HG02943 (cell line): ENCODE measurements at regions not wholly inside any gene's neighbourhood (a gene's known extent, or its start where the extent isn't known, plus 50 kb on each side); places are given as distances from the start of the nearest gene placed in this dataset.
"Not testable (repeated sequence)": the region's sequence is repeated elsewhere in the genome, so short reads cannot be mapped to it uniquely, and the experiment has no call there.

ENCODE experiments used
- ATAC-seq: cut with Tn5 transposase; IDR thresholded peaks from one replicate; pipeline ENCODE4 v1.9.1; 2021; ENCODE audit warnings: mild to moderate bottlenecking, low read depth, moderate library complexity; ENCODE audit not compliant: unreplicated experiment

GRCh38 chr4:151459375-151459774 is 50.4 kb downstream of the FHIP1A start:
- no peak for ATAC-seq

DNA sequence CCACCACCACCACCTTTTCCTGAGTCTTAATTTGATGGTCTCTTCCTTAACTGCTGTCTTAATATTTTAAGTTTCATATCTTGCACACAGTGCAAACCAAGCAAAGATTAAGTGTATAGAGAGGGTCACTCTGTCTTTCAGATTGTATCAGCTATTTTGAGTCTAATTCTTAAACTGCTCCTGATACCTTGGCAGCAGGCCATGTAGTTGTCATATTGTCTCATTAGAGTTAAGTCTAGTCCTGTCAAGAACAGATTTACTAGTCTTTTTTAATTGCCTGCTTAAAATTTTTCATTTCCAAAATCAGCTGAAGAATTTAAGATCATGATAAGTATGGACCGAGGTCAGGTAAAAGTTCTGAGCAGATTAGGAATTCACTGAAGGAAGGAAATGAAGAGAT is 51.5 kb downstream of the FHIP1A start:
- ATAC-seq = no peak

DNA sequence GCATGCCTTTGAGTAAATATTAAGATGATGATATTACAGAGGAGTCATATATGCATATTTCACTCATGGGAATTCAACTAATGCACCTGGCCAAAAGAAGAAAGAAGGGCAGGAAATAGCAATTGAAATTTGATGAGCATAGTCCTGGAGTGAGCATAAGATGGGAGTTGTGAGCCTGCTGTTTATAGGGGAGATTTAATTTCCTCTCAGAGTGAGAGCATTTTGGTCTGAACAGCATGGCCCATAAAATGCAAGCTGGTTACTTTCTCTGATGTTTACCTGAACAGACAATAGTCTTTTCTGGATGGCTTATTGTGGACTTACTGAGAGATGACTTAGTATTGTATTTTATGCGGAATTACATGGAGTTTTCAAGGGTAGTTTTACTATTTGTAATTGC is 53.6 kb downstream of the FHIP1A start:
- ATAC-seq = no peak

DNA sequence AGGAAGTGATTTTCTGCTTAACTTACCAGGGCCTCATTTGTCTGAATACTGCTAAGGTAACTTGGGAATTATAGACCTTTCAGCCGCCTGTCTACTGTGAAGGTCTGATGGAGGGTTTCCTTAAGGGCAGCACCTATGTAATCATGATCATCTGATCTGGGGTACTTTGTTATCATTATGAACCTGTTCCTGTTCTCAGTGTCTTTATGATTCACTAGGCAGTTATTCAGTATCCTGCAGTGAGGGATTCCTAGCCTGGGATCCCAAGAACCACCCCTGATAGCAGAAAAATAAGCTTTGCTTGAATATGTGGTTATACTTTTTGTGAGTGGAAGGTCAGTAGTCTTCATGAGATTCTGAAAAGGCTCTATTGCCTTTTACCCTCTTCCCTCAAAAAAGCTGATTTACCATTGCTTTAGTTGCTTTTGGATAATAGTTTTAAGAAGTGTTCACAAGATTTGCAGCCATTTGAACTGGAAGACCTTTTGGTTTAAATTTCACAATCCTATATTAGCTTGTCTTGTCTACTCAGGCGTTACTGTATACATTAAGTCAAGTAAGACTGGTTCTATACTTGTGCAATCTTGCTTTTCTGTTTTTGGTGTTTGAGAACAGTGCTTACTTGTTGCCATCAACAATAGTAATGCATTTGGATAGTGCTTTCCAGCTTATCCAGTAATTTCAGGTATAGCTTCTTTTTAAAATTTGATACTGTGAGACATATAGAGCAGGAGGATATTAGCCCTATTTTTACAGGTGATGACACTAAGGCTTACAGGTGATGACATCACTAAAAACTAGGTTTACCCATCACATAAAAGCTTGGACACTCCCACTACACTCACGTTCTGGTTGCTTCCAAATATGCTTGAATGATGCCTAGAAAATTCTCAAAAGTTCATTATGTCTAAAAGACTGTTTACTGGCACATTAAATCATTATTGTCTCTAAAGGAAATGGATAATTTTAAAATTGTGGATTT is 60.0 kb downstream of the FHIP1A start:
- ATAC-seq = no peak

GRCh38 chr4:151469970-151470369 is 61.0 kb downstream of the FHIP1A start:
- ATAC-seq = no peak

GRCh38 chr4:151471728-151472127 is 62.8 kb downstream of the FHIP1A start:
- no peak for ATAC-seq

GRCh38 chr4:151472297-151472696 is 63.3 kb downstream of the FHIP1A start:
- no peak for ATAC-seq

DNA sequence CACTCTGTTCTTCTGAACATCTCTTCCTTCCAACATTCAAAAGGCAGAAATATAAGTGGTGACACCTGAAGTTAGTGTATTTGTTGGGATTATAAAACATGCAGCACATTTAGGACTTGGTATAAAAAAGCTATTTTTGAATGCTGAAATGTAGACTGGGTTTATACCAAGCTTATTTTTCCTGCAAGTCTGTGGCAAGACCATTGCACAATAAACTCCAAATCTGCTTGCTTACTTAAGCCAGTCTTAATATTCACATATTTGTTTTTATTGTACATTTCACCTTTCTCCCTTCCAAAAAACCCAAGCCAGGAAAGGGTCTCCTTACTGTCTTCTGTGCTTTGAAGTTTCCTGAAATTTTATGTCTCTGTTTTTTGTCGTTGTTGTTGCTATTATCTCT is 63.7 kb downstream of the FHIP1A start:
- ATAC-seq = no peak

- no peak for ATAC-seq
These were observed 64.6 kb downstream of the FHIP1A start for GRCh38 chr4:151473521-151474097.

- no peak for ATAC-seq
These were observed 66.2 kb downstream of the FHIP1A start for GRCh38 chr4:151475035-151475714.

DNA sequence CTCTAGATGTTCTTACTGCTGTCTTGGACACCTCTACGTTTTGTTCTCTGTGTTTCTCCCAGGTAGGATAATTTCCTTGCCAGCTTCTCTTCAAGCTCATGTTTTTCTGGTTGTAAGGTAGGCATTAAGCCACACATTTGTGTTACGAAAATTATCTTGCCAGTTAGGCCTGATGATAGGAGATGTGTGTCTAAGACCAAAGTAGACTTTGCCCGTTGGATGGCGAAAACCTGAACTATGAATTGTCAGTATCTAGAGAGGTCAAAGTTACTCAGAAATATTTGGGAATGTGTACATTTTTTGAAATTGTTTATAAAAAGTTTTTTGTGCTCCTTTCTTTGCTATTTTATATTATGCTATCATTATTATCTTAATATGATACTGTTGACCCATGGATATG is 72.8 kb downstream of the FHIP1A start:
- no peak for ATAC-seq

GRCh38 chr4:151484396-151485102 is 75.6 kb downstream of the FHIP1A start:
- no peak for ATAC-seq

DNA sequence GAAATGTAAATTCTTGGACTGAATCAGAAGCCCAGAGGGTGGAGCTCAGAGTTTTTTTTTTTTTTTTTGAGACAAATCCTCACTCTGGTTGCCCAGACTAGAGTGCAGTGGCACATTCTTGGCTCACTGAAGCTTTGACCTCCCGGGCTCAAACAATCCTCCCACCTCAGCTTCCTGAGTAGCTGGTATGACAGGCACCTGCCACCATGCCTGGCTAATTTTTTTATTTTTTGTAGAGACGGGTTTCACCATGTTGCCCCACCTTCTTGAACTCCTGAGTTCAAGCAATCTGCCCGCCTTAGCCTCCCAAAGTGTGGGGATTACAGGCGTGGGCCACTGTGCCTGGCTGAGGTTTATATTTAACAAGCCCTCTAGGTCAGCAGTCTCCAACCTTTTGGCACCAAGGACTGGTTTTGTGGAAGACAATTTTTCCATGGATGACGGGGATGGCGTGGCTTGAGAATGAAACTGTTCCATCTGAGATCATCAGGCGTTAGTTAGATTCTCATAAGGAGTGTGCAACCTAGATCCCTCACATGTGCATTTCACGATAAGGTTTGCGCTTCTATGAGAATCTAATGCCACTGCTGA is 76.7 kb downstream of the FHIP1A start:
- no peak for ATAC-seq

GRCh38 chr4:151486168-151486567 is 77.2 kb downstream of the FHIP1A start:
- ATAC-seq = no peak

GRCh38 chr4:151488968-151489367 is 80.0 kb downstream of the FHIP1A start:
- ATAC-seq = no peak

DNA sequence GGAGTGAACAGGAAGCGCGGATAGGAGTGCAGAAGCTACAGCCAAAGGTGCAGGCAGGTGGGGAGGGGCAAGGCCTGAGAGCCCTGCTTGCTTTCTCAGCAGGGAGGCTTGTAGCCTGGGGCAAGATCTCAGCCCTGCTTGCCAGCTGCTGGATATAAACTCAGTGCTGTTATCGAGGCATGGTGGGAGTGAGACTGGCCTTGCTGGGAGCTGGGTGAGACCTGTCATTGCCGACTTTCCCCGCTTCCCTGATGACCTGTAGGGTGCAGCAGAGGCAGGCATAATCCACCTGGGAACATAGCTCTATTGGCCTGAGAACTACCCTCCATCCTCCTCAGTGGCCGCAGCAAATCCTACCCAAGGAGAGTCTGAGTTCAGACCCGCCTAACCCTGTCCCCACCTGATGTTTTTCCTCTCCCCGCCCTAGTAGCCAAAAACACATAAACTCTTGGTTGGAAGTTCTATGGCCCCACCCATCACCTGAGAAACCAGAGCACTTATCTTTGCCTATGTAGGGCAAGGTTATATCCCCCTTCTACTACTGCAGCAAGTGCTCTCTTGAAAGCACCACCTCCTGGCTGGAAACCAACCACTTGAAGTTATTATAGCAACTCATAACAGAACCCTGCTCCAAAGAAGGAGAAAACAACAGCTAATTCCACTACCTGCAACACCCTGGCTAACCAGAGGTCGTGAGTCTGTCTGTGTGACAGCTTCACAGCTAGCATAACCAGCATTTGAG is 80.7 kb downstream of the FHIP1A start:
- no peak for ATAC-seq

DNA sequence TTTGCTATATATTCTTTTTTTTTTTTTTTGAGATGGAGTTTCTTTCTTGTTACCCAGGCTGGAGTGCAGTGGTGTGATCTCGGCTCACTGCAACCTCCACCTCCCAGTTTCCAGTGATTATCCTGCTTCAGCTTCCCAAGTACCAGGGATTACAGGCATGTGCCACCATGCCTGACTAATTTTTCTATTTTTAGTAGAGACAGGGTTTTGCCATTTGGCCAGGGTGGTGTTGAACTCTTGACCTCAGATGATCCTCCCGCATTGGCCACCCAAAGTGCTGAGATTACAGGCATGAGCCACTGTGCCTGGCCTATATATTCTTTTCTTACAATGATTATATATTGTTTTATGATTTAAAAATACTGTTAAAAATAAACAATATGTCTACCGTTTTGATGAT is 86.6 kb downstream of the FHIP1A start:
- ATAC-seq = not testable (repeated sequence)

DNA sequence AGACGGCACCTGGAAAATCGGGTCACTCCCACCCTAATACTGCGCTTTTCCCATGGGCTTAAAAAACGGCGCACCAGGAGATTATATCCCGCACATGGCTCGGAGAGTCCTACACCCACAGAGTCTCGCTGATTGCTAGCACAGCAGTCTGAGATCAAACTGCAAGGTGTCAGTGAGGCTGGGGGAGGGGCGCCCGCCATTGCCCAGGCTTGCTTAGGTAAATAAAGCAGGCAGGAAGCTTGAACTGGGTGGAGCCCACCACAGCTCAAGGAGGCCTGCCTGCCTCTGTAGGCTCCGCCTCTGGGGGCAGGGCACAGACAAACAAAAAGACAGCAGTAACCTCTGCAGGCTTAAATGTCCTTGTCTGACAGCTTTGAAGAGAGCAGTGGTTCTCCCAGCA is 102.6 kb downstream of the FHIP1A start:
- not testable (repeated sequence) for ATAC-seq

- ATAC-seq = no peak
These were observed 108.9 kb downstream of the FHIP1A start for GRCh38 chr4:151517896-151518295.

DNA sequence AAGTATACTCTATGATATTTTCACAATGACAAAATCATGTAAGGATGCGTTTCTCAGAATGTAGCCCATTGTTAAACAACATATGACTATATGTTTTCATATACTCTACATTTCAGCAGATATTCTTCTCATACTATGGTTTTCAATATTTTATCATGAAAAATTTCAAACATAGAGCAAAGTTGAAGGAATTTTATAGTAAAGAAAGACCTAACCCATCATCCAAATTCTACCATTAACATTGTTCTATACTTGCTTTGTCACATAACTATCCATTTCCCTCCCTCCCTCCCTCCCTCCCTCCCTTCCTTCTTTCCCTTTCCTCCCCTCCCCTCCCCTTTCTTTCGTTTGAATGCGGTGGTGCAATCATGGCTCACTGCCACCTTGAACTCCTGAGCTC is 109.4 kb downstream of the FHIP1A start:
- ATAC-seq = no peak
